ENCODE measurements at regions not wholly inside any gene's neighbourhood (a gene's known extent, or its start where the extent isn't known, plus 50 kb on each side); places are given as distances from the start of the nearest gene placed in this dataset.

DNA sequence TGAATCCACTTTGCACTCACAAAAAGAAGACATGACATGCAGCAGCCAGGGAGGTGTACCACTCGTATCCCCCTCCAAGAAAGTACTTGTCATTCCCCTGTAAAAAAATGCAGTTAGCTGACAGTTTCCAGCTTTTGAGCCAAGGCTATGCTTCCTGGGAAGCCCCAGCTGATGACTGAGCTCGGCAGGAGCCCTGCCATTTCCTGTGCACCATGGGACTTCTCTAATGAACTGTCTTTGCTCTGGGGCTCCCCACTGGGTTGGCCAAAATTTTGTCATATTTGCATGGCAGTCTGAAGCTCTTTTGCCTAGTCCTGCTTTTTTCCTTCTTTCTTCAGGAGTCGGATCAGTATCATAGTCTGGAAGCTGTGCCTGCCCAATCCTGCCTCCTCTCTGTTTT, 104.5 kb upstream of the MAOA start:
- peaks cover 0 to 10% (median 0%) of the 10 kb centered on the region in 4 donors for H3K4me1 ChIP-seq
- H3K27me3 ChIP-seq = no peaks in the 10 kb centered on the region
- no peak for DNase-seq
- intact Hi-C loops (cut with DNase I; ENCODE audit: low total_unique reads) = loop anchor here (10.0 kb wide), 1 partner anchor 1757 kb away; no protein-coding TSS in a partner anchor
- TF ChIP-seq, protein P1, sequence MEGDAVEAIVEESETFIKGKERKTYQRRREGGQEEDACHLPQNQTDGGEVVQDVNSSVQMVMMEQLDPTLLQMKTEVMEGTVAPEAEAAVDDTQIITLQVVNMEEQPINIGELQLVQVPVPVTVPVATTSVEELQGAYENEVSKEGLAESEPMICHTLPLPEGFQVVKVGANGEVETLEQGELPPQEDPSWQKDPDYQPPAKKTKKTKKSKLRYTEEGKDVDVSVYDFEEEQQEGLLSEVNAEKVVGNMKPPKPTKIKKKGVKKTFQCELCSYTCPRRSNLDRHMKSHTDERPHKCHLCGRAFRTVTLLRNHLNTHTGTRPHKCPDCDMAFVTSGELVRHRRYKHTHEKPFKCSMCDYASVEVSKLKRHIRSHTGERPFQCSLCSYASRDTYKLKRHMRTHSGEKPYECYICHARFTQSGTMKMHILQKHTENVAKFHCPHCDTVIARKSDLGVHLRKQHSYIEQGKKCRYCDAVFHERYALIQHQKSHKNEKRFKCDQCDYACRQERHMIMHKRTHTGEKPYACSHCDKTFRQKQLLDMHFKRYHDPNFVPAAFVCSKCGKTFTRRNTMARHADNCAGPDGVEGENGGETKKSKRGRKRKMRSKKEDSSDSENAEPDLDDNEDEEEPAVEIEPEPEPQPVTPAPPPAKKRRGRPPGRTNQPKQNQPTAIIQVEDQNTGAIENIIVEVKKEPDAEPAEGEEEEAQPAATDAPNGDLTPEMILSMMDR (IDR thresholded peaks at IDR 0.05) = no peak
- H3K4me3 ChIP-seq = no peak overlapping the region
- H3K27ac ChIP-seq = no peak overlapping the region
- no peaks in the 10 kb centered on the region for H3K36me3 ChIP-seq
- H3K9me3 ChIP-seq = no peaks in the 10 kb centered on the region

DNA sequence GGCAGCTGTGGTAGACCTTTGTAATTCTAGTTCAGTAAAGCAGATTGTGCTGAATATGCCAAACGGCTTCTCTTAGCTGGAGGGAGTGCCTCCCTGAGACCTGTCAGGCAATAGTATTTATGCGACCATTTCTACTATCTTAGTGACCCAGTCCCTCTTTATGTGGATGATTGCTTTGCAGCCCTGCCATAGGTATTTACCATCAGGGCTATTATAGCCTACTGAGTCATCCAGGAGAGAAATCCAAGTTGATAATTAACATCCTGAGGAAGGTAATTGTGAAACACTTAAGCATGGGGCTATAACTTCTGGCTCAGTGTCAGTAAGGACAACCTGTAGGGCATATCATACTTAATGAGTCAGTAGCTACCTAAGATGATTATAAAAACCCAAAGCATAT, 103.9 kb upstream of the MAOA start:
- H3K36me3 ChIP-seq = no peaks in the 10 kb centered on the region
- TF ChIP-seq, protein P1 (IDR thresholded peaks at IDR 0.05) = no peak
- H3K9me3 ChIP-seq = no peaks in the 10 kb centered on the region
- H3K27me3 ChIP-seq = no peaks in the 10 kb centered on the region
- no peak overlapping the region for H3K4me3 ChIP-seq
- peaks cover 0 to 10% (median 0%) of the 10 kb centered on the region in 4 donors for H3K4me1 ChIP-seq
- intact Hi-C loops (cut with DNase I; ENCODE audit: low total_unique reads) = loop anchor here (10.0 kb wide), 1 partner anchor 1757 kb away; no protein-coding TSS in a partner anchor
- no peak for DNase-seq
- H3K27ac ChIP-seq = no peak overlapping the region

DNA sequence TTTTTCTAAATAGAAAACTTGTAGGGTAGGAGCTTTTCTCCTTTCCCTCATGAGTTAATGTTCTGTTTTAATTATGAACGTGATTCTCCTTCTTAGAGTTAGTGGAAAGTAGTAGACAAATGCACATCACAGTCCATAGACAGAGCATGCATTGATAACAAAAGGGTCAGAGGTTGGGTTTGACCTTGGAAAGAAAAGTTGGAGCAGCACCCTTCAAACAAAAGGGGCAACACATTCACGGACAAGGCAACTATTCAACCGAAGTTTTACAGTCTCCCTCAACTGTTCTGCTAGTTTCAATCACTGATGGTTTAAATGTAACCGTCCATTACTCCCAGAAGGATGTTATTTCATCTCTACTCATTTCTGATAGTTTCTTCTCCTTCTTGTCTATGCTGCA, 103.4 kb upstream of the MAOA start:
- DNase-seq = no peak
- Histone ChIP-seq H3K9me3 (no peaks in the 10 kb centered on the region), H3K4me1 (peaks cover 0 to 10% (median 0%) of the 10 kb centered on the region in 4 donors), H3K4me3 (no peak overlapping the region), H3K27ac (no peak overlapping the region), H3K36me3 (no peaks in the 10 kb centered on the region), H3K27me3 (no peaks in the 10 kb centered on the region)
- intact Hi-C loops (cut with DNase I; ENCODE audit: low total_unique reads) = loop anchor here (10.0 kb wide), 1 partner anchor 1758 kb away; no protein-coding TSS in a partner anchor
- TF ChIP-seq, protein P1 (IDR thresholded peaks at IDR 0.05) = no peak

DNA sequence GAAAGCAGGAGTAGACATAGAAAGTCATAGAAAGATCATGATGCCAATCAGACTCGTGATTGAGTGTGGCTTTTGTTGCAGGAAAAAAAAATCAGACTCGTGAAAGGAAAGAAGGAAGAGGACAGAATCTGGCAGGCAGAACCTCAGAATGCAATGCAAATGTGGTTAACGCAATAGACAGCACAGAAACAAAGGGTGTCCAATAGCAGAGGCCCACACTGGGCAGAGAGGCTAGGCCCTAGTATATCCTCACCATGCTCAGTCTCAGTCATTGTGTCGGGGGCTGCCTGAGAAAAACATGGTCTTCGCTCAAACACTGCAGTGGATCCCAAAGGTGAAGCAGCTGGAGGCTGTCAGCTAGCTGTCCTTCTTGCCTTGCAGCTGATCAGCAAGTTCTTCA, 102.8 kb upstream of the MAOA start:
- TF ChIP-seq, protein P1 (IDR thresholded peaks at IDR 0.05) = no peak
- Histone ChIP-seq H3K4me3 (no peak overlapping the region), H3K9me3 (no peaks in the 10 kb centered on the region), H3K27me3 (no peaks in the 10 kb centered on the region), H3K36me3 (no peaks in the 10 kb centered on the region), H3K27ac (no peak overlapping the region), H3K4me1 (peaks cover 0 to 10% (median 0%) of the 10 kb centered on the region in 4 donors)
- no peak for DNase-seq
- intact Hi-C loops (cut with DNase I; ENCODE audit: low total_unique reads) = loop anchor here (10.0 kb wide), 1 partner anchor 1758 kb away; no protein-coding TSS in a partner anchor

DNA sequence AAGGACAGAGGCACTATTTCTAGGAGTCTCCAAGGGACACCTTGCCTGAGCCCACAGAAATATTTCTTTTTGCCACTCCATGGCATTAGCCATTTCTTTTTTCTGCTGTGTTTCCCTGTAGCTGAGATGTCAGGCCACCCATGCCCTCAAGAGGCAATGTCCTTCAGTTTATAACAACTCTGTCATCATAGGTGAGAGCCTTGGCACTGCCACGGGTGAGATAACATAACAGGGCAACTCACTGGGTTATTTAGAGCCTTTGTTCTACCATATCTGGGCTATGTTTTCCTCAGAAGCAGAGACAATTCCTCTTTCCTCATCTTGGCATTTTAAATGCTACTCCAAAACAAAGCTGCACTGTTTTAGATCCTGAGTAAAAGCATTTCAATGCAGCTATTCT, 99.9 kb upstream of the MAOA start:
- no peak overlapping the region for H3K27ac ChIP-seq
- DNase-seq = no peak
- intact Hi-C loops (cut with DNase I; ENCODE audit: low total_unique reads) = loop anchor here (10.0 kb wide), 1 partner anchor 1761 kb away; no protein-coding TSS in a partner anchor

More for the DNA sequence above, 99.9 kb upstream of the MAOA start:
- Histone ChIP-seq H3K4me1 (peaks cover 0 to 10% (median 0%) of the 10 kb centered on the region in 4 donors), H3K36me3 (no peaks in the 10 kb centered on the region), H3K9me3 (no peaks in the 10 kb centered on the region), H3K27me3 (no peaks in the 10 kb centered on the region), H3K4me3 (no peak overlapping the region)
- TF ChIP-seq, protein P1 (IDR thresholded peaks at IDR 0.05) = no peak
